GM13976 (cell line): ENCODE measurements at regions not wholly inside any gene's neighbourhood (a gene's known extent, or its start where the extent isn't known, plus 50 kb on each side); places are given as distances from the start of the nearest gene placed in this dataset.

Experiments
- DNase-seq: peaks from one replicate; pipeline ENCODE4 v3.0.0; 2012; ENCODE audit warnings: low spot score
- CTCF ChIP-seq: IDR thresholded peaks from 2 replicates; pipeline ENCODE4 v1.5.1; 2012; ENCODE audit warnings: borderline replicate concordance, mild to moderate bottlenecking; ENCODE audit not compliant: insufficient read depth; ENCODE audit errors: extremely low read depth, missing control alignments, control extremely low read depth
- in situ Hi-C: fragments of 300-500 bp; cut with MboI; formaldehyde crosslinking; loops from one replicate; pipeline ENCODE4 v1.12.0; 2022; ENCODE audit warnings: low sequenced_read_pairs, mixed read lengths, inconsistent platforms; ENCODE audit not compliant: unreplicated experiment

- DNase-seq: peak; percentile 27
- in situ Hi-C loops: loop anchor here (10.0 to 25.0 kb wide), 3 partner anchors 161 to 429 kb away; partner anchors contain the start of gene FBXL5
- TF ChIP-seq CTCF: no peak
Measured at GRCh38 chr4:15233626-15234025, 194.2 kb upstream of the C1QTNF7 start.

DNA sequence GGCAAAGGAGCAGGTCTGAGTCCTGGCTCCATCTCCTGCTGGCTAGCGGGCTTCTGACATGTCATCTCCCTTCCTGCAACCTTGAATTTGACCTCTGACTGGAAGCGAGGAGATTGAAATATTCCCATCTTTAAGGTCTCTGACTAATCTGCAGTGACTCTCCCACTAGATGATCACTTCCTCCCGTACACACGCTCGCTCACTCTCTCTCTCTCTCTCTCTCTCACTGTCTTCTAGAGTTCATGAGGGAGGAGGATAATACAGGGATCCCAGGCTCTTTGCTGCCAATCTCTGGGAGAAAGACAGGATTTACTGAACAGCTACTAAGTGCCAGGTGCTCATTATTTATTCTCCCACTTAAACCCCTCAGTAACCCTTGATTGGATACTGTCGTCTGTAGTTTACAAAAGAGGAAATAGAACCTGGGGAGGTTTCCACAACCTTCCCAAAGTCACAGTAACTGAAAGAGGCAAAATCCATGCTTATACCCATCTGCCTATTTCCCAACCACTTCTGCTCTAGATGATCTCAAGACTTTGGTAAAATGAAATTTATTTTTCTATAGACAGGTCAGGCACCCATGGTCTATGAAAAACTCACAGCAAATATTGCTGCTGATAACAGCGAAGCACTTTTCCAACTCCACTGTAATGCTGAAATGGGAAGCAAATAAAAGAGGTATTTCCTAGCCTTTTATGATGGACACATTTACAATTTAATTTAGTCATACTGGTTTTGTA lies 193.5 kb upstream of the C1QTNF7 start:
- DNase-seq: no peak
- TF ChIP-seq CTCF: no peak
- in situ Hi-C loops: loop anchor here (10.0 to 25.0 kb wide), 3 partner anchors 161 to 428 kb away; partner anchors contain the start of gene FBXL5

- TF ChIP-seq CTCF: no peak
- no peak for DNase-seq
Measured at GRCh38 chr4:15234856-15235126, 193.0 kb upstream of the C1QTNF7 start.

DNA sequence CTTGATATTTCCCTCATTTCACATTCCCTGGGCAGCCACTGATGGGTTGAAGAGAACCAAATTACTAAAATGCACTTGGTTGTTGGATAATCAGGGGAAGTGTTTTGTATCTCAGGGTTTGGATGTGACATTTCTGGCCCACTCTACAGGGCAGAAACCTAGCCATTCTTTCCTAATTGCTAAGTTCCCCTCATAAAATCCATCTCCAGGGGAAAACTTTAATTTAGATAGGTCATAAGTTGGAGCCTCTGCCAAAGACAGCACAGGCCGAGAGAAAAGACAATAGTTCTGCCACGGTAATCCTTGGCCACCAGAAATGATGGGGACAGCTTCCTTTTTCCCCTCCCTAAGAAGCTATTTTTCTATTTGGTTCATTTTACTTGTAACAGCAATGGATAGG lies 192.7 kb upstream of the C1QTNF7 start:
- in situ Hi-C loops: loop anchor here (10.0 to 25.0 kb wide), 3 partner anchors 160 to 427 kb away; partner anchors contain the start of gene FBXL5
- no peak for TF ChIP-seq CTCF

More at GRCh38 chr4:15234856-15235126, 193.0 kb upstream of the C1QTNF7 start:
- in situ Hi-C loops: loop anchor here (10.0 to 25.0 kb wide), 3 partner anchors 160 to 428 kb away; partner anchors contain the start of gene FBXL5

DNA sequence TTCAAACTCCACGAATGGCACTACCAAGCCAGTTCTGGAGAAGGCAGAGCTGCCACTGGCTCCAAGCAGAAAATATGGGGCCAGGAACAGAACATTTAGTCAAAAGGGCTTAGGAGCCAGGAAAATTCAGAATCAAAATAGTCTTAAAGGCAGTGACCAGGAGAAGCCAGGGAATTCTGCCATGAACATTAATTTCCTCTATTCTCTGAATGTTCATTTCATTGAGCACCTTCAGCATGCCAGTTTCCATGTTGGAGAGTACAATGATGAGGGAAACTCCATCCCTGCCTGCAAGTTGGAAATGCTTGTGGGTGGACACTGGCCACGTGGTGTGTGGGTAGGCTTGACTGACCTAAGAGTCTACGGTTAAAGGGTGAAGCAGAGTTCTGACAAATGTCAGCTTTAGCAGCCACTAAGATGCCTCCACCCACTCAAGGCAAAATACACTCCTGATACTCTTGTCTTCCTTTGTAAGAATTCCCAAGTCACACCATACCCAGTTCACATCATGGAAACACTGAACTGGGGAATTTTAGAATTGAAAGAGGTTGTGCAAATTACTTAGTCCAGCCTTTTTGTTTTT lies 190.1 kb upstream of the C1QTNF7 start:
- no peak for DNase-seq
- TF ChIP-seq CTCF: no peak
- in situ Hi-C loops: loop anchor here (10.0 to 25.0 kb wide), 3 partner anchors 157 to 425 kb away; partner anchors contain the start of gene FBXL5

More for the DNA sequence above, 192.7 kb upstream of the C1QTNF7 start:
- no peak for DNase-seq

GRCh38 chr4:15238720-15239119 lies 189.1 kb upstream of the C1QTNF7 start:
- peak; percentile 67 for DNase-seq
- TF ChIP-seq CTCF: peak; percentile 47
- in situ Hi-C loops: loop anchor here (10.0 to 25.0 kb wide), 3 partner anchors 156 to 424 kb away; partner anchors contain the start of gene FBXL5
